ENCODE measurements at regions not wholly inside any gene's neighbourhood (a gene's known extent, or its start where the extent isn't known, plus 50 kb on each side); places are given as distances from the start of the nearest gene placed in this dataset.

DNA sequence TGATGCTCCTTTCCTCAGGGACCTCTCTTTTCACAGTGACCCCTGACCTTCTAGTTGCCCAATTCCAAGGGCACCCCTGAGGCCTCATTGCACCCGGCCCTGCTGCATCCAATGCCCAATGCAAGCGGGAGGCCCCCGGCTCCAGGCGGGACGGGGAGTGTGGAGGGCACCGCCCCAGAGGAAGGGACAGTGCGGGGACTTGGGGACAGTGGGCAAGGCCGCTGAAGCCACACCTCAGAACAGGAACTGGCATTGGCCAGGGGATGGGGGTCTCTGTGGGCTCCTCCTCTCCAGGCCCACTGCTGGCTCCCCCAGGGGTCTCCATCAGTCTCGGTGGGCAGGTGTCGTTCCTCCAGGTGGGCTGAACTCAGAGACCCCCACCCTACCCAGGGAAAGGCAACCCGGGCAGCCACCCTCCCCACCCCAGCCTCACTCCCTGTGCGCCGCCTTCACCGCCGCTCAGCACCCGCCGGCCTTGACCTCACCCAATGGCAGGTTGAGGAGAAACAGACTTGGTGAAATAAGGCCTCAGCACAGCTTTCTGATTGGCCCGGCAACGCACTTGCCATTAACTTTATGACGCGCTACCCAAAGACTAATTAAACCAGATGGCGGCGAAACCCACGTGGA lies 1312.0 kb downstream of the BRD1 start:
- H3K27me3 ChIP-seq (ENCODE audit: low read length), result no peaks in the 10 kb centered on the region
- no peak overlapping the region for H3K9ac ChIP-seq (ENCODE audit: low read length)
- TF ChIP-seq, protein P1, sequence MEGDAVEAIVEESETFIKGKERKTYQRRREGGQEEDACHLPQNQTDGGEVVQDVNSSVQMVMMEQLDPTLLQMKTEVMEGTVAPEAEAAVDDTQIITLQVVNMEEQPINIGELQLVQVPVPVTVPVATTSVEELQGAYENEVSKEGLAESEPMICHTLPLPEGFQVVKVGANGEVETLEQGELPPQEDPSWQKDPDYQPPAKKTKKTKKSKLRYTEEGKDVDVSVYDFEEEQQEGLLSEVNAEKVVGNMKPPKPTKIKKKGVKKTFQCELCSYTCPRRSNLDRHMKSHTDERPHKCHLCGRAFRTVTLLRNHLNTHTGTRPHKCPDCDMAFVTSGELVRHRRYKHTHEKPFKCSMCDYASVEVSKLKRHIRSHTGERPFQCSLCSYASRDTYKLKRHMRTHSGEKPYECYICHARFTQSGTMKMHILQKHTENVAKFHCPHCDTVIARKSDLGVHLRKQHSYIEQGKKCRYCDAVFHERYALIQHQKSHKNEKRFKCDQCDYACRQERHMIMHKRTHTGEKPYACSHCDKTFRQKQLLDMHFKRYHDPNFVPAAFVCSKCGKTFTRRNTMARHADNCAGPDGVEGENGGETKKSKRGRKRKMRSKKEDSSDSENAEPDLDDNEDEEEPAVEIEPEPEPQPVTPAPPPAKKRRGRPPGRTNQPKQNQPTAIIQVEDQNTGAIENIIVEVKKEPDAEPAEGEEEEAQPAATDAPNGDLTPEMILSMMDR (IDR thresholded peaks at IDR 0.05; ENCODE audit: insufficient read depth, low read length, poor library complexity, severe bottlenecking), result no peak
- no peak for TF ChIP-seq EZH2phosphoT487 (conservative IDR thresholded peaks at IDR 0.05; ENCODE audit: low read length)
- no peaks in the 10 kb centered on the region for H3K79me2 ChIP-seq (ENCODE audit: insufficient read depth, low read length)
- no peaks in the 10 kb centered on the region for H3K9me2 ChIP-seq (replicated peaks; ENCODE audit: insufficient read depth, low read length)
- H3K9me3 ChIP-seq (ENCODE audit: insufficient read depth, low read length), result no peaks in the 10 kb centered on the region
- no peaks in the 10 kb centered on the region for H4K20me1 ChIP-seq (ENCODE audit: low read depth, low read length)
- no peak overlapping the region for H3K4me2 ChIP-seq (ENCODE audit: low read depth, low read length, poor library complexity, severe bottlenecking)
- no peak overlapping the region for H3K4me3 ChIP-seq (ENCODE audit: insufficient read depth, low read length, poor library complexity, severe bottlenecking)
- H3K27ac ChIP-seq (ENCODE audit: low read depth, low read length), result no peak overlapping the region
- no peaks in the 10 kb centered on the region for H3F3A ChIP-seq (ENCODE audit: insufficient read depth)
- H2AFZ ChIP-seq (ENCODE audit: low read depth, low read length, severe bottlenecking), result no peak overlapping the region
- no peaks in the 10 kb centered on the region for H3K36me3 ChIP-seq (ENCODE audit: low read length)

DNA sequence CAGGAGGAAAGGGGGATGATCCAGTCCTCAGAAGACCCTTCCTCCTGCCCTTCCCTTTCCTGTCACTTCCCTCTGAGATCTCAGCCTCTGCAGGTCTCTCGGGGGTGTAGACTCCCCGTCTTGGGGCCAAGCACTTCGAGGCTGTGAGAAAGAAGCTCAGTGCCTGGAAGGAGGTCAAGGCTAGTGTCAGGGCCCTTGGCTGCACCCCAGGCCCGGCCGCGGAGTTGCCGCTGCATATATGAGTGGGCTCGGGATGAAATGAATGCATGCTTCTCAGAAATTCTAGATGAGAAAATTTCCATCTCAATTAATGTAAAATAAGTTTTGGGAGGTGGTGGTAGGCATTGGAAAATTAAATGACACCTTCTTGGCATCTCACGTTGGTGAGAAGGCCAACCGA lies 1313.7 kb downstream of the BRD1 start:
- TF ChIP-seq, protein P1 (IDR thresholded peaks at IDR 0.05; ENCODE audit: insufficient read depth, low read length, poor library complexity, severe bottlenecking), result no peak
- no peak for TF ChIP-seq EZH2phosphoT487 (conservative IDR thresholded peaks at IDR 0.05; ENCODE audit: low read length)
- Histone ChIP-seq H2AFZ (ENCODE audit: low read depth, low read length, severe bottlenecking) (no peak overlapping the region), H3K36me3 (ENCODE audit: low read length) (no peaks in the 10 kb centered on the region), H3K9me2 (replicated peaks; ENCODE audit: insufficient read depth, low read length) (no peaks in the 10 kb centered on the region), H3K27ac (ENCODE audit: low read depth, low read length) (no peak overlapping the region), H3F3A (ENCODE audit: insufficient read depth) (no peaks in the 10 kb centered on the region), H3K4me3 (ENCODE audit: insufficient read depth, low read length, poor library complexity, severe bottlenecking) (no peak overlapping the region), H3K27me3 (ENCODE audit: low read length) (no peaks in the 10 kb centered on the region), H3K9ac (ENCODE audit: low read length) (no peak overlapping the region), H4K20me1 (ENCODE audit: low read depth, low read length) (no peaks in the 10 kb centered on the region), H3K79me2 (ENCODE audit: insufficient read depth, low read length) (no peaks in the 10 kb centered on the region), H3K4me2 (ENCODE audit: low read depth, low read length, poor library complexity, severe bottlenecking) (no peak overlapping the region), H3K9me3 (ENCODE audit: insufficient read depth, low read length) (no peaks in the 10 kb centered on the region)

GRCh38 chr22:48513446-48513845 lies 1314.2 kb downstream of the BRD1 start:
- Histone ChIP-seq H3K36me3 (ENCODE audit: low read length) (no peaks in the 10 kb centered on the region), H4K20me1 (ENCODE audit: low read depth, low read length) (no peaks in the 10 kb centered on the region), H2AFZ (ENCODE audit: low read depth, low read length, severe bottlenecking) (no peak overlapping the region), H3K9me3 (ENCODE audit: insufficient read depth, low read length) (no peaks in the 10 kb centered on the region), H3K4me2 (ENCODE audit: low read depth, low read length, poor library complexity, severe bottlenecking) (no peak overlapping the region), H3K4me3 (ENCODE audit: insufficient read depth, low read length, poor library complexity, severe bottlenecking) (no peak overlapping the region), H3K27ac (ENCODE audit: low read depth, low read length) (no peak overlapping the region), H3K27me3 (ENCODE audit: low read length) (no peaks in the 10 kb centered on the region), H3K9ac (ENCODE audit: low read length) (no peak overlapping the region), H3K9me2 (replicated peaks; ENCODE audit: insufficient read depth, low read length) (no peaks in the 10 kb centered on the region), H3F3A (ENCODE audit: insufficient read depth) (no peaks in the 10 kb centered on the region), H3K79me2 (ENCODE audit: insufficient read depth, low read length) (no peaks in the 10 kb centered on the region)
- TF ChIP-seq EZH2phosphoT487 (conservative IDR thresholded peaks at IDR 0.05; ENCODE audit: low read length), result no peak

- H3K36me3 ChIP-seq (ENCODE audit: low read length), result no peaks in the 10 kb centered on the region
- TF ChIP-seq EZH2phosphoT487 (conservative IDR thresholded peaks at IDR 0.05; ENCODE audit: low read length), result no peak
- TF ChIP-seq, protein P1 (IDR thresholded peaks at IDR 0.05; ENCODE audit: insufficient read depth, low read length, poor library complexity, severe bottlenecking), result no peak
- no peak overlapping the region for H2AFZ ChIP-seq (ENCODE audit: low read depth, low read length, severe bottlenecking)
- H3F3A ChIP-seq (ENCODE audit: insufficient read depth), result no peaks in the 10 kb centered on the region
- H3K27me3 ChIP-seq (ENCODE audit: low read length), result no peaks in the 10 kb centered on the region
- H3K27ac ChIP-seq (ENCODE audit: low read depth, low read length), result no peak overlapping the region
- no peaks in the 10 kb centered on the region for H3K79me2 ChIP-seq (ENCODE audit: insufficient read depth, low read length)
- H4K20me1 ChIP-seq (ENCODE audit: low read depth, low read length), result no peaks in the 10 kb centered on the region
- H3K9me2 ChIP-seq (replicated peaks; ENCODE audit: insufficient read depth, low read length), result no peaks in the 10 kb centered on the region
- no peaks in the 10 kb centered on the region for H3K9me3 ChIP-seq (ENCODE audit: insufficient read depth, low read length)
- H3K9ac ChIP-seq (ENCODE audit: low read length), result no peak overlapping the region
- H3K4me2 ChIP-seq (ENCODE audit: low read depth, low read length, poor library complexity, severe bottlenecking), result no peak overlapping the region
- H3K4me3 ChIP-seq (ENCODE audit: insufficient read depth, low read length, poor library complexity, severe bottlenecking), result no peak overlapping the region
Observed at GRCh38 chr22:48511781-48512327, 1315.8 kb downstream of the BRD1 start.
